Left ventricle myocardium superior (tissue), 1 donor: ENCODE measurements at regions not wholly inside any gene's neighbourhood (a gene's known extent, or its start where the extent isn't known, plus 50 kb on each side); places are given as distances from the start of the nearest gene placed in this dataset.

Experiments
- ATAC-seq: fragments of 200-7000 bp; cut with Tn5 transposase; one replicate; pipeline ENCODE4 v1.9.1; 2020; ENCODE audit warnings: mild to moderate bottlenecking, moderate library complexity
- DNase-seq: peaks from one replicate; pipeline ENCODE4 v3.0.0-alpha.2; 2020
- intact Hi-C: fragments of 100-400 bp; cut with micrococcal nuclease; formaldehyde crosslinking; loops from one replicate; pipeline ENCODE4 v1.11.0; 2022
- donor health status: DM: no; HTN: yes; CAD: no; lungs with severe emphysema.

DNA sequence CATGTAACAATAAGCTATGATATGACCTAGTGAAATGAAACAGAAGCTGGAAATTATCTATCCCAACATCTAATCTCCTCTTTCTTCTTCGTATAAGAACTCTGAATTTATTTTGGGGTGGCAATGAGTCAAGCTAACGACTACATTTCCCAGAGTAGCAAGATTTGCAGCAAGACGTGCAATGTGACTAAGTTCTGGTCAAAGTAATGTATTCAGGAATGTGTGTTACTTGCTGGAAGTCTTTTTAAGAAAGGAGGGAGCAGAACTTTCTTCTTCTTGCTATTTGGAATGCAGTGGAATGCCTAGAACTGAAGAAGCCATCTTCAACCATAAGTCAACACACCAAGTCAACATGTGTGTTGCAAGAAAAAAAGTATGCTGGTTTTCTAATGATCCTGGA is 406.6 kb upstream of the MEF2C start:
- no peak for DNase-seq
- intact Hi-C loops: no loop called here
- ATAC-seq: no peak

DNA sequence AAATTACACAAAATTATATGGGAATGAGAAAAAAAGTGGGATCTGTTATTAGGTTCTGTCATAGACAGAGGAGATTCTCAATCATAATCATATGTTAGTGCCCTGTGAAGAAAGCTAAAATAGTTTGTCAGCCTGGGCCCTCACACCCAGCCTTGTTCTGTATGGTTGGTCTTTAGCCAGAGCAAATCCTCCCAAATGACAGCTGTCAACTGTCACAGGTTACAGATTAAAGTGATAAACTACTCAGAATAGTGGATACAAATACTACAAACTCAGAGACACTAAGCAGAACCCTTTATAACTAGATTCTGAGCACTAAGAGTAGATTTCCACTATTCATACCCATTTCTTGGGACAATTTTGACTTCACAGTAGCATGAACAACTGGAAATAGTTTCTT is 405.0 kb upstream of the MEF2C start:
- ATAC-seq (no peak), DNase-seq (no peak)
- intact Hi-C loops: no loop called here

DNA sequence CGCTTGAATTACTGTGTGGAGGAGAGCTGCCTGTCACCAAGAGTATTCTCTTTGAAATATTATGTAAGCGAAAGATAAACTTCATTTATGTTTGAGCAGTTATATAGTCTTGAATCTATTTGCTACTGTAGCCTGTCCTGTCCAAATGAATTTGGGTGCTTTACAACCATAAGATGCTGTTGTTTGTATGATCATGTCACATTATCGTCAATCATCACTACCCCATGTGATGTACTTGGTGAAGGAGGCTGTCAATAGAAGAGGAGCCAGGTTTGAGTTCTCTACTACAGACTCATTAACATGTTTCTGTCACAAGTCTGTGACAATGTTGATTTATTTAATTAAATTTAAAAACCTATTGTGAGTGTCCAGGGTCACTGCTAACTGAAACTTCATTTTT is 403.3 kb upstream of the MEF2C start:
- ATAC-seq (no peak), DNase-seq (no peak)
- intact Hi-C loops: no loop called here

DNA sequence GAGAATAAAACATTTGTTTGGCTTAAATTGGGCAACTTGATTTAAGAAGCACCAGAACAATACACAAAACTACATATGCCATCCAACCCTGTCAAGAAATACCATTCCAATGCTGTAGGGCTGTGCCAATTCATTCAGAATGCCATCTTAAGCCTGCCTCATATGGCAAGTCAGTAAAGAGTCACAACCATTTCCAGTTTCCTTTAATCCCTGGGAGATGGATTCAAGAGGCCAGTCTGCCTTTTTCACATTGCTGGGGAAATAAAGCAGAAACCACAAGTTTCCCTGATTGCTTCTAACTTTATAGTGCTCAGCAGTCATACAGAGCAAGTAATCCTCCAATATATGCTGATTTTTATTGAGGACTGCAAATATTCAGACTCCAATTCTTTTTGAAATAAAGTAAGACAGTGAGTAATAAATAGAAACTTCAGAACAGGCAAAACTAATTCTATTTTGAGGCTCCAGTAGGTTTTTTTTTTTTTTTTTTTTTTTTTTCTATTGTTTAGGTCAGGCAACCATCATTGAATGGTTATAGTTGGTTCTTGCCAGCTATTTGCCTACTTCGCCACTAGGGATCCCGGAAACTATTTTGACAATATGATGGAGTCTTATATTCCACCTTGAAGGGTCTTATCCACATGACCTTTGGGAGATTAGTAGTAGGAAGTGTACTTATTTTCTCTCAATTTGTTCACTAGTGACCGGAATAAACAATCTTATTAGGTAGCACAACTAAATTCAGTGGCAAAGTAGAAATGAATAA is 400.9 kb upstream of the MEF2C start:
- ATAC-seq (no peak), DNase-seq (no peak)
- intact Hi-C loops: no loop called here

DNA sequence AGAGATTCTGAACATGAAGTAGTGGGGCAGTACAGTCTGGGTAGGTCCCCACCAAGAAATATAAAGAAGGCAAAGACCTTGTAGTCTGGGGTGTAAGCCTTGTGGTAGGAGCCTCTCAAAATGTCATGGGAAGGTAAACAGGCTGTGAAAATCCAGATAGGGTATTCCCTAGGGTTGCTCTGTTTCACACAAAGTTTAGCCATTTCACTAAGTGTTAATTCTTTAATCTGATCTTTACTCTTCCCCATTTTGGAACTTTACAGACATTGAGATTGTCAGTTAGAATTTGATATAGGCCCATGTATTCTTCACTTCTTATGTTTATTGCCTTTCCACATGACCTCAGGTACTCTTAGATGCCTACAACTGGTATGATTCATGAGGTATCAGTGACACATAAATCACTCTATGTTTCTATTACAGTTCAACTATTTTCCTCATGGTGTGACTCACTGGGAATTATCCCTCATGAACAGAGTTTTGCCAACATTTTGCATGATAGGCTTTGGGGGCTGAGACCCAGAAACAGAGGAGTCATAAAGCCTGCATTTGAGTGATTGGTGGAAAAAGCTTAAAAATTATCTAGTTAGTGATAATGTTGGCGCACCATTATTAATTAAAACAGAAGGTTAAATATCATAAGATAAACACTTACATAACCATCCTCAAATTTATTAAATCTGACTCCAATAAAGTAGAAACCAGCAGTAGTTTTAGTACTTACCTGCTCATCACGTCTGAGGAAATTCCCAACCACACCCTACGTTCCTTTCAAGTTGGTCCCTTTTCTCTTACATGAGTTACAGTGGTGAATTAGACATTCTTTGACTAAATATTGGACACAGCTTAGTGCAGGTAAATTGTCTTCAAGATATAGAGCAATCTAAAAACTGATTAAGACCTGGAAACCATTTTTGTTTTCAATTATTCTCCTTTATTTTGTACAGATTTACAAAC is 399.8 kb upstream of the MEF2C start:
- ATAC-seq (no peak), DNase-seq (no peak)
- intact Hi-C loops: no loop called here

DNA sequence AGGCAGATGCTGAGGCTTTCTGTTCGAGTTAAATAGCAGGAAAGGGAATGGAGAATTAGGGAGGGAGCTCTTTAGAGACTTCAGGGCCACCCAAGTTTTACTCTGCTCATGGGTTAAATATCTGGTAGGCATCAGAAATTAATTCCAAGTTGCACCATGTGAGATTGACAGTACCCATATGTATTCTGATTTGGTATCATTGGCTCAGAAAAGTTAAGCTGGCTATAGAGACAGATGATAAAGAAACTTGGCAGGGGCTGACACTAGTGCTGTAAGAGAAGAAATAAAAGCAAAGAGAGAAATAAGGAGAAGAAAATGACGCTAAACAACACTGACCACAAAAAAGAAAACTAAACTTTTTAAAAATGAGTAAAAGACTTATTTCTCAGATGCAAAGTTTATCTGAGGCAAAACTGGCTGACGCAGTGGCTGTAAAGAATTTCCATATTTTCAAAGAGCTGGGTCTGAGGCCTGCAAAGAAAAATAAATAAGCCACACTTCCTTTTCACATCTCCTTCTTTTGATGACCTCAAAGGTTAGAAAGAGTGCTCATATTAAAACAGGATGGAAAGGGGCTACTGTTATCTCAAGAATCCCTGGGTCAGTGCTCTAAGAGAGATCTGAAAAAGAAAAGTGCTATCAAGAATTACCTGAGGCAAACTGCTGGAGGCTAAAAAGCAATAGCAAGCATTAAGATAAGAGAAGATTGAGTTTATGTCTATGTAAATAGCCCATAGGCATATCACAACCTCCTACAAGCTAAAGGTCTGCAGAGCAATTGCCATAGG is 399.0 kb upstream of the MEF2C start:
- DNase-seq (no peak), ATAC-seq (no peak)
- intact Hi-C loops: no loop called here

DNA sequence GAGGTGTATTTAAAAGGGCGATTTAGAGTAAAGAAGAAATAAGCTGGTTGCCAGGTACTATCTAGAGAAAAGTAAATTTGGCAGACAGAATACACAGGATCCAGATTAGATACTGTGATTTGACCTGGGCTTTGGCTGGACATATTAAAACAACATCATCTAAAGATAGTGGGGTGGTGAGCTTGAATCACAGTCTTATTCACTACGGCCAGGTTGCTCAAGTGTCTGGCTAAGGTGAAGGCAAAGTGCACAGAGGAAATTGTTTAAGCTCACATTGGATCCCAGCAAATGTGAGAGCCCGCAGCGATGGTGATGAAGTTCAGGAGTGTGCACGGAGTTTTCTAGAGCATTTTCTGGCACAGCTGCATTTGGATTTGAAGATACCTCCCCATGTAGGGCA is 398.2 kb upstream of the MEF2C start:
- DNase-seq: no peak
- intact Hi-C loops: no loop called here
- no peak for ATAC-seq

DNA sequence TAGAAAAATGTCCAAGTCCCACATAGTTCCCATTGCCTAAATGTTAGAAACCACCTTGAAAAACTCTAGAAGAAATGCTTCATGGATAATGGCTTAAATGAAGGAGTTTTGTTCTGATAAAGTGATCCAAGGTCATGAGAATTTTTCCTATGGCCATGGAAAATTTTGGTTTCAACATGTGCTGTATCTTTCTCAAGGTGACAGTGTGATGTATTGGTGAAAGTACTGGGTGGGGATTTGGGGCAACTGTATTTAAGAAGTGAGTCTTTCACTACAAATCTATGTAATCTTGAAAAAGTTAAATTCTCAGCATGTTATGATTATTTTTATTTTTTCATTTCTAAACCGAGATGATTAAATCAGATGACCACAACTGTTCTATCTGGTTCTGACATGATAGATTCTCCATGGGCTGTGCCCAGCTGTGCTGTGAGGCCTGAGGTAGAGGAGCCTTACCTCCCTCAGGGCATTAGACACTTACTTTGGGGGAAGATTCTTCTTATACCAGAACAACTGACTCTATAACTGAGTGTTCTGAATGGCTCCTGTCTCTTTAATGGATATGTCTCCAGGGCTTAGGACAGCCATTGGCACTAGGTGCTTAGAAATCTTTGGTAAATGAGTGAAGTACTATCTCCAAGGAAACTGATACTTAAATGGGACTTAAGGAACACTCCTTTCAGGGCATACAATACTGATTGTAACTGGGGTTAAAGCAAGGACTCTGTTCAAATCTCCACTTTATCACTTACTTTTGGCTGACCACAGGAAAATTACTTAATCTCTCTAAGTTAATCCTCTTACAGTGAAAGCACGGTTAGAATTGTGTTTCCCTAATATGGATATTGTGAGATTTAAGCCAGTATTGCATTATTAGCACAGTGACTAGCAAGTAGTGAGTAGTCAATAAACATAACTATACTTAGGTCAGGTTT is 397.4 kb upstream of the MEF2C start:
- ATAC-seq: no peak
- intact Hi-C loops: no loop called here
- no peak for DNase-seq

DNA sequence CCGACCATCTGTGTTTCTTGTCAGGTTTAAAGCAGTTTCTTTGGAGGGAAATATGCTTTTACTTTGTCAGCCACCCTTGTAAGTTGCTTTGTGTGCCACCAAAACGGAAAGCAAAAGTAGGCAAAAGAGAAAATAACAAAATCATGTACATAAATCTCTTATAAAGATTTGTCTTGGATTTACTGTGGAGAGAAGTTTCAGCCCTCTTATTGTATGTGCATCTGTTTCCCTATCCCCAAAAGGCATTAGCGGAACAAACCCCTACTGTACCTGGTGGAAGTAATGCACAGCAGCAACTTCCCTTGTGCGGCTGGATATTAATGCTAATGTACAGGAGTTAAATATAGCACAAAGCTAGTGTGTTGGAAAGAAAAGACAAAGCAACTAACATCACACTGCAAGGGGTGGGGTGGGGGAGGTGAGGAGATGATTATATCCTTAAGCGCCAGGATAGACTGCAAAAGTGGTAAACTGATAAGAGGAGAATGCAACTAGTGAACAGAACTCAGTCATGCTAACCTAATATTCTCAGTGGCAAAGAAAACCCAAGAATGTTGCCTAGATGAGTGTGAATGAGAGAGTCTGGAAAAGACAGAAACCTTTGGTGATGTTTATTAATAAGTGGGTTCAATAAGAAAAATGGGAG is 396.5 kb upstream of the MEF2C start:
- no peak for ATAC-seq
- intact Hi-C loops: no loop called here
- no peak for DNase-seq

DNA sequence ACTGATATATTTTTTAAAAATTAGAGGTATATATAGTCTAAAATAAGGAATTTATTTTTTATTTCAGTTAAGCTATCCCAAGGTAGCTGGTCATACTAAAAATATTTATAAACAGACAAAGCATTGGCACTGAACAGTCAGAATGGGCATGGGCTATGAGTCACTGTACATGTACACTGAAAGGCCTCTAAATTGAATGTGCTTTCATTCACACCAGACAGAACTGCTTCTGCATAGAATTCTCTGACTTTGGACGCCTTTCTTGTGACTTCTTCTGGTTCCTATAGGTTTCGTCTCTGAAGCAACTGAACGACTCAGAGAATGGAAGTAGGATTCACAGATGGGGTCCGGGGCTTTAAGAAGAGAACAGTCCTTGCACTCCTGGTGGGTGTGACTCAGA is 394.8 kb upstream of the MEF2C start:
- intact Hi-C loops: no loop called here
- no peak for DNase-seq
- ATAC-seq: no peak

DNA sequence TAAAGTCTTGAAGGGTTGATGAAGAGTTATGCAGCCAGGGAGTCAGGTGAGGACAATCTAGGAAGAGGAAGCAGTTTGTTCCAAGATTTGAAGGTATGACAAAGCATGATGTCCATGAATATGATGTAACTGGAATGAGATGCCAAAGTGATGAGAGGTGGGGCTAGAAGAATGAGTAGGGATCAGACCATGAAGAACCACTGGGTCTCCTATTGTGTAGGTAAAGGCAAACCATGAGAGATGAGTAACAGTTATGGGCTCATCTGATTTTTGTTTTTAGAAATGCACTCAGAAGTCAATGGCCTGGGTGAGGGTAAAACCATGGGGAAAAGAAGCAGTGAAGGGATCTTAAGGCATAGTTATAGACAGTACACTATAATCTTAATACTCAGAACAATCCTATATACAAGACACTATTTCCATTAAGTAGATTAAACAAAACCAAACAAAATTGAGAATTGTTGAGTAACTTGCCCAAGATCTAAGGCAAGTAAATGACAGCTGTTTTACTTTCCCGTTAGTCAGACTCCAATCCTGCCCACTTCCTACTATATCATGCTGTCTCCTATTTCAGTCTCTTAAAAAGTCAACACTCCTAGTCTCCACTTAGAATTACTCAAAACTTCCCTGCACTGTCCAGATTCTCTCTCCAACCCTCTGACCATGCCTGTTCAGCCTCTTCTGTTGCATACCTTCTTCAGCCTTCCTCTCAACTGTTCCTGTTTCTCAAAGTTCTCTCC is 393.8 kb upstream of the MEF2C start:
- ATAC-seq: no peak
- intact Hi-C loops: no loop called here
- DNase-seq: no peak

DNA sequence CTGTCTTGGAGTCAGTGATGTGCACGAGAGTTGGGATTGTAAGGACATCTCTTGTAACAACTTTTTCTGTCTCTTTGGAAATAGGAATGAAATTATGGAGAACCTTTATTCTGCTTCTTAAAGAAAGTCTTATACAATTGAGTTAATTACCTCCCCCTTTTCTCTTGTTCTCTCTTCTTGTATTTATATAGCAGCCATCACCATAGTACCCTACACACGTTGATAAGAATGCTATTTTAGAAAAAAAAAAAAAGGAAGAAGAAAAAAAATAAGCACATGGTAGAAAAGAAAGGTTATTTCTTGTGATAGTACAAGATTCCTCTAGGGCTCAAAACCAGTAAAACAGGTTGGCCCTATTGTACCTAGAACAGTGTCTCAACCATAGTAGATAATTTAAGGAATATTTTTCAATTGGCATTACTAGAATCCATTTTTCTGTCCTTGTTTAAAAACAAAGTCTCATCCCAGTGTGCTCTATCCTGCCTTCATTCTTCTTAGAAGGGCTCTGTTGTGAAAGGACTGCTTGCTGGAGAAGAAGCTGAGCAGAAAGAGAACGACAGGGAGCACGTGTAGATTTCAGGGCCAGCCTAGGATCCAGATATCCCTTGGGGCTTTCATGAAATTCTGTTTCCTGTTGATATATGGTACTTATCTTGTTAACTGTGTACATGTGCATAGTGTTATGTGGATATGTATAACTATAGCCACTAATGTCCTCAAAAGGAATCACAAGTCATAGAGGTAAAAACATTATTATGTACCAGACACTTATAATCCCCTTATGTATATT is 392.3 kb upstream of the MEF2C start:
- intact Hi-C loops: no loop called here
- no peak for ATAC-seq
- DNase-seq: no peak

DNA sequence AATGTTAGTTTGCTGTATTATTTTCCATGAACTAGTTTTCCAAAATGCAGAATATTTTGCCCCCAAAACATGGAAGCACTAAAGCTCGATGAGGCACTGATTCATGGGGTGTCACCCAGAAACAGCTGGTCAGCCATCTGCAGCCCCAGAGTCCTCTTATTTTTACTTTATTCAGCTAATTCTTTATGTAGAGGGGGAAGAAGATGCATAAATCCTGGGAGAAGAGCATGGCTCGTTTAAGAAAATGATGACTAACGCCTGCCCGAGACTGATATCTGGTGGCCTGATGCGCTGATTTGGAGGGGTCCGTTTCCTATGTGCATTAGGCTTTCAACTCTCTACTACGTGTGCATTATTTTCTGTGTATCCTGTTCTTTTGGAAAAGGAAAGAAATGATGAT is 390.3 kb upstream of the MEF2C start:
- ATAC-seq (no peak), DNase-seq (no peak)
- intact Hi-C loops: no loop called here

DNA sequence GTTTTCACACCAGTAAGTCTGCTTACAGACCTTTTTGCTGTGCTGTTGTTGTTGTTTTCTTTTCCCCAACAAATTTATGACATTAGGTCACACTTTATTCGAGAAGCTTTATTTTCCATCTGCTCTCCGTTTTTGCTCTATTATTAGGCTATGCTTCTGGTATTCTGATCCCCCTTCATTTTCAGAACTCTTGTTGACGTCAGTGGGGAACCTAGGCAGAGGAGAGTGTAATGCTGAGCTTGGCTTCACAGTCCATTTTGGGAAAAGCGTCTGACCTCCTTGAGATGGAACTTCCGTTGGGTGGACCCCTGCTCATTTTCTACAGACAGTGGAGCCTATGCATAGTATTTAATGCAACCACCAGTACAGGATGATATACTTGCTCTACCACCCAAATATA is 387.9 kb upstream of the MEF2C start:
- ATAC-seq (no peak), DNase-seq (no peak)
- intact Hi-C loops: no loop called here

DNA sequence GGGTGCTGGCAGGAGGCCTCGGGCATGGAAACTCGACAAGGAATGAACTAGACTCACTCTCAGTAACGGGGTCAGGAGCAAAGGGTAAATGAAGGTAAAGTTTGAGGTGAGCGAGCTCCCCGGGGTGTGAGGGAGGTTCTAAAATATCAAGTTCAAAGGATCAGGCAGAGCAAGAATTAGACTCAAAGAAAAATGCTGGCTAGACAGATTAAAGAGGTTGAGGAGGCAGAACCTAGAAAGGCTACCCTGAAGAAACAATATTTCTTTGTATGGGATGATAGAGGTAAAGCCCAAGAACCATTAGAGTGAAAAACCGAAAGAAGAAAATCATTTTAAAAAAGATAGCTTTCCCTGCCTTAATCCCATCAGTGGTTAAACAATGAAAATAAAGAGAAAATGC is 386.7 kb upstream of the MEF2C start:
- intact Hi-C loops: no loop called here
- no peak for ATAC-seq

DNA sequence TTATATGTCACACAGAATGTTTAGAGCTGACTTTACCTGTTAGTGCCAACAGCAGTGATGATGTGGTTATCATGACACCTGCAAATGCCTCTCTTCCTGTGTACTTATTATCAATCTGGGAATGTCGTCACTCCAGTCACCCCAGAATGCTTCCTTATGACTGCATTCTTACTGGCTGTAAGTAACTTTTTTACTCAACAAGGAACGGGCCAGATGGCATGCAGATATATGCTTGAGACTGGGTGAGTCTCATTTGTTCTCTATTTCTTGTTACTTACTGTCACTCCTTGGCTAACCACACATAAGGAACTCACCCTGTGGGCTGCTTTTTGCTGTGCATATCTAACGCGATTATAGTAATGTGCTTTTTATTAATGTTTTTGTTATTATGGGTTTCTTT is 385.5 kb upstream of the MEF2C start:
- ATAC-seq: no peak

More for the DNA sequence above, 386.7 kb upstream of the MEF2C start:
- DNase-seq: no peak

DNA sequence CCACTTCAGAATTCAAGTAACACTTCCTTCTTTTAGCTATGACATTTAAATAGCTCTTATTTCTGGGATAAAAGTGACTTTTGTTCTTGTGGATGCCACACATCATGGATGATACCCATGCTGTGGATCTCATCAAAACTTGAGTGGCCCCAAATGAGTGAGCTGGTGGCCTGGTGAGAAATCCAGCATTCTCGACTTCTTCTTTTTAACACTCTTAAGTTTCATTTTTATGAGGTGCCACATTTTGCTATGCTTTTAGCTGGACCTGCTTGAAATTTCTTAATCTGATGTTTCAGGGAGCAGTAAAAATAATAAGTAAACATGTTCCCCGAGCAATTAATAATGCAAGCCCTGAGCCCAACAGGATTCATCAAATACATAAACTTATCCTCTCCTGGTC is 384.8 kb upstream of the MEF2C start:
- ATAC-seq (no peak), DNase-seq (no peak)
- intact Hi-C loops: no loop called here

More for the DNA sequence above, 385.5 kb upstream of the MEF2C start:
- intact Hi-C loops: no loop called here
- no peak for DNase-seq
